HEK293 (cell line): ENCODE measurements at regions not wholly inside any gene's neighbourhood (a gene's known extent, or its start where the extent isn't known, plus 50 kb on each side); places are given as distances from the start of the nearest gene placed in this dataset.

Experiments
- CTCF ChIA-PET: fragments of 350-600 bp; formaldehyde crosslinking; extraction: SDS; loops from one replicate; lab custom pipeline; 2021; ENCODE audit warnings: antibody characterized with exemption; lab: Yijun Ruan, JAX
- POLR2A ChIA-PET: fragments of 300-600 bp; formaldehyde crosslinking; extraction: SDS; loops from one replicate; lab custom pipeline; 2020; ENCODE audit warnings: antibody characterized with exemption, inconsistent platforms; lab: Yijun Ruan, JAX
- H3K27ac ChIP-seq: fragments of 200-500 bp; sonication (Bioruptor generic); 2 replicates; pipeline ENCODE4 v1.5.1; 2014; ENCODE audit warnings: low read depth, low read length, control low read depth, inconsistent platforms; ENCODE audit errors: extremely low read depth
- H3K36me3 ChIP-seq, 2 experiments: fragments of 200-500 bp in 1 of 2; sonication (Bioruptor generic) in 1 of 2; 1 replicate in 1 of 2; 2 replicates in 1 of 2; pipeline ENCODE4 v1.5.1; 2014 to 2017; ENCODE audit warnings: inconsistent platforms in 2 of 2, low read length in 2 of 2; ENCODE audit not compliant: control insufficient read depth in 2 of 2, insufficient read depth in 1 of 2
- H3K4me1 ChIP-seq: fragments of 200-500 bp; sonication (Bioruptor generic); 2 replicates; pipeline ENCODE4 v1.5.1; 2014; ENCODE audit warnings: mild to moderate bottlenecking, low read length, inconsistent platforms; ENCODE audit not compliant: control insufficient read depth, insufficient read depth
- H3K4me3 ChIP-seq: 2 replicates; pipeline ENCODE4 v1.5.1; 2011; ENCODE audit warnings: low read depth, mild to moderate bottlenecking, control low read depth, low read length, moderate library complexity
- H3K9me3 ChIP-seq: fragments of 200-500 bp; sonication (Bioruptor generic); 2 replicates; pipeline ENCODE4 v1.5.1; 2014; ENCODE audit warnings: low read depth, low read length, inconsistent platforms; ENCODE audit not compliant: control insufficient read depth, insufficient read depth
- GLIS1 ChIP-seq: fragments of 450-650 bp; formaldehyde crosslinking; IDR thresholded peaks from 2 replicates; pipeline ENCODE4 v1.5.1; 2016; ENCODE audit warnings: missing biosample characterization, missing genetic modification characterization
- MZF1 ChIP-seq: fragments of 450-650 bp; formaldehyde crosslinking; IDR thresholded peaks from 2 replicates; pipeline ENCODE4 v1.5.1; 2017; ENCODE audit warnings: missing biosample characterization, missing genetic modification characterization, borderline replicate concordance
- TRIM28 ChIP-seq: IDR thresholded peaks from 2 replicates; pipeline ENCODE4 v1.6.1; 2011; ENCODE audit warnings: low read length, control low read depth, borderline replicate concordance
- YY2 ChIP-seq: fragments of 450-650 bp; formaldehyde crosslinking; IDR thresholded peaks from 2 replicates; pipeline ENCODE4 v1.5.1; 2016; ENCODE audit warnings: missing biosample characterization, missing genetic modification characterization
- ZBTB20 ChIP-seq: fragments of 450-650 bp; formaldehyde crosslinking; IDR thresholded peaks from 2 replicates; pipeline ENCODE4 v1.5.1; 2016; ENCODE audit warnings: missing biosample characterization, missing genetic modification characterization
- ZNF169 ChIP-seq: fragments of 450-650 bp; formaldehyde crosslinking; IDR thresholded peaks from 2 replicates; pipeline ENCODE4 v1.5.1; 2016; ENCODE audit warnings: missing biosample characterization, missing genetic modification characterization
- ZNF26 ChIP-seq: fragments of 450-650 bp; formaldehyde crosslinking; IDR thresholded peaks from 2 replicates; pipeline ENCODE4 v1.5.1; 2016; ENCODE audit warnings: missing biosample characterization, missing genetic modification characterization
- ZNF280C ChIP-seq: fragments of 450-650 bp; formaldehyde crosslinking; IDR thresholded peaks from 2 replicates; pipeline ENCODE4 v1.5.1; 2016; ENCODE audit warnings: missing biosample characterization, missing genetic modification characterization
- ZNF426 ChIP-seq: fragments of 450-650 bp; formaldehyde crosslinking; IDR thresholded peaks from 2 replicates; pipeline ENCODE4 v1.5.1; 2017; ENCODE audit warnings: missing biosample characterization, missing genetic modification characterization, mild to moderate bottlenecking, inconsistent platforms, moderate library complexity
- ZNF623 ChIP-seq: fragments of 450-650 bp; formaldehyde crosslinking; IDR thresholded peaks from 2 replicates; pipeline ENCODE4 v1.5.1; 2016; ENCODE audit warnings: missing biosample characterization, missing genetic modification characterization
- ZNF639 ChIP-seq: fragments of 450-650 bp; formaldehyde crosslinking; IDR thresholded peaks from 2 replicates; pipeline ENCODE4 v1.5.1; 2016; ENCODE audit warnings: missing biosample characterization, missing genetic modification characterization
- ZNF785 ChIP-seq: fragments of 450-650 bp; formaldehyde crosslinking; IDR thresholded peaks from 2 replicates; pipeline ENCODE4 v1.5.1; 2016; ENCODE audit warnings: missing biosample characterization, missing genetic modification characterization
- ZNF837 ChIP-seq: fragments of 450-650 bp; formaldehyde crosslinking; IDR thresholded peaks from 2 replicates; pipeline ENCODE4 v1.5.1; 2016; ENCODE audit warnings: missing biosample characterization, missing genetic modification characterization
- TF ChIP-seq, protein P1 (sequence below): fragments of 450-650 bp; formaldehyde crosslinking; IDR thresholded peaks from 2 replicates; pipeline ENCODE4 v1.5.1; 2016; ENCODE audit warnings: missing biosample characterization, missing genetic modification characterization
- TF ChIP-seq, protein P2 (sequence below): fragments of 450-650 bp; formaldehyde crosslinking; IDR thresholded peaks from 2 replicates; pipeline ENCODE4 v1.5.1; 2016; ENCODE audit warnings: missing biosample characterization, missing genetic modification characterization

GRCh38 chr16:48050871-48051270 is 104.9 kb downstream of the ABCC12 start:
- H3K4me1 ChIP-seq: no peaks in the 10 kb centered on the region
- H3K9me3 ChIP-seq: no peaks in the 10 kb centered on the region
- CTCF ChIA-PET: no interaction called here
- no peak overlapping the region for H3K4me3 ChIP-seq
- H3K27ac ChIP-seq: no peak overlapping the region
- H3K36me3 ChIP-seq: no peaks in the 10 kb centered on the region
- POLR2A ChIA-PET: no interaction called here
- TF ChIP-seq ZNF639 (tag by site-specific recombination): no peak
- TF ChIP-seq ZNF623 (tag by site-specific recombination): no peak
- no peak for TF ChIP-seq ZNF26 (tag by site-specific recombination)
- no peak for TF ChIP-seq MZF1 (tag by site-specific recombination)
- no peak for TF ChIP-seq ZNF426 (tag by site-specific recombination)

DNA sequence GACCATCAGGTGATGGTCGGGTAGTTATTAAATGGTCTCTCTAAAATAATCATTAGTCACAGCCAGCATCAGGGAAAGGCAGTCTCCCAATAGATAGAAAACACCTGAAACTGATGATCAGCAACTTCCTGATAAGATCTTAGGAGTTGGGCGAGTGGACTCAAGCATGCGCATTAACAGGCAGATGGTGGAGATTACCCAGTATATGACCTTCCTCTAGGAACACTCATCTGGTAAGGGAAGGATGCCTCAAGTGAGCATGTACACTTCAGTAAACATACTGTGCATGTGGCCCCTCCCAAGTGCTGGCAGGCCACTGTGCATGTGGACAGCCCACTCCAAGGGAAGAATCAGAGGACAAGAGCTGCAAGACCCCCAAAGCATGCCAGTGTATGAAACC is 105.9 kb downstream of the ABCC12 start:
- no peak overlapping the region for H3K27ac ChIP-seq
- H3K4me3 ChIP-seq: no peak overlapping the region
- CTCF ChIA-PET: no interaction called here
- TF ChIP-seq TRIM28 (no peak), ZNF280C (tag by site-specific recombination) (no peak), GLIS1 (tag by site-specific recombination) (no peak), ZBTB20 (tag by site-specific recombination) (no peak), ZNF785 (tag by site-specific recombination) (no peak), ZNF837 (tag by site-specific recombination) (no peak), YY2 (tag by site-specific recombination) (no peak), ZNF169 (no peak)
- TF ChIP-seq, protein P1, sequence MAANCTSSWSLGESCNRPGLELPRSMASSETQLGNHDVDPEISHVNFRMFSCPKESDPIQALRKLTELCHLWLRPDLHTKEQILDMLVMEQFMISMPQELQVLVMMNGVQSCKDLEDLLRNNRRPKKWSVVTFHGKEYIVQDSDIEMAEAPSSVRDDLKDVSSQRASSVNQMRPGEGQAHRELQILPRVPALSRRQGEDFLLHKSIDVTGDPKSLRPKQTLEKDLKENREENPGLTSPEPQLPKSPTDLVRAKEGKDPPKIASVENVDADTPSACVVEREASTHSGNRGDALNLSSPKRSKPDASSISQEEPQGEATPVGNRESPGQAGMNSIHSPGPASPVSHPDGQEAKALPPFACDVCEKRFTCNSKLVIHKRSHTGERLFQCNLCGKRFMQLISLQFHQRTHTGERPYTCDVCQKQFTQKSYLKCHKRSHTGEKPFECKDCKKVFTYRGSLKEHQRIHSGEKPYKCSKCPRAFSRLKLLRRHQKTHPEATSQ: no peak
- TF ChIP-seq, protein P2, sequence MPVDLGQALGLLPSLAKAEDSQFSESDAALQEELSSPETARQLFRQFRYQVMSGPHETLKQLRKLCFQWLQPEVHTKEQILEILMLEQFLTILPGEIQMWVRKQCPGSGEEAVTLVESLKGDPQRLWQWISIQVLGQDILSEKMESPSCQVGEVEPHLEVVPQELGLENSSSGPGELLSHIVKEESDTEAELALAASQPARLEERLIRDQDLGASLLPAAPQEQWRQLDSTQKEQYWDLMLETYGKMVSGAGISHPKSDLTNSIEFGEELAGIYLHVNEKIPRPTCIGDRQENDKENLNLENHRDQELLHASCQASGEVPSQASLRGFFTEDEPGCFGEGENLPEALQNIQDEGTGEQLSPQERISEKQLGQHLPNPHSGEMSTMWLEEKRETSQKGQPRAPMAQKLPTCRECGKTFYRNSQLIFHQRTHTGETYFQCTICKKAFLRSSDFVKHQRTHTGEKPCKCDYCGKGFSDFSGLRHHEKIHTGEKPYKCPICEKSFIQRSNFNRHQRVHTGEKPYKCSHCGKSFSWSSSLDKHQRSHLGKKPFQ (tag by site-specific recombination): no peak
- H3K36me3 ChIP-seq: no peaks in the 10 kb centered on the region
- no peaks in the 10 kb centered on the region for H3K9me3 ChIP-seq
- POLR2A ChIA-PET: no interaction called here
- H3K4me1 ChIP-seq: no peaks in the 10 kb centered on the region
